ENCODE measurements at regions not wholly inside any gene's neighbourhood (a gene's known extent, or its start where the extent isn't known, plus 50 kb on each side); places are given as distances from the start of the nearest gene placed in this dataset.

GRCh38 chr6:85372915-85373270 is 77.0 kb upstream of the NT5E start:
- TF ChIP-seq CTCF (IDR thresholded peaks at IDR 0.05) = no peak
- TF ChIP-seq POLR2A (IDR thresholded peaks at IDR 0.05) = no peak
- no peak for TF ChIP-seq EP300 (IDR thresholded peaks at IDR 0.05)

All from ovary (tissue), 3 donors.